ENCODE measurements at regions not wholly inside any gene's neighbourhood (a gene's known extent, or its start where the extent isn't known, plus 50 kb on each side); places are given as distances from the start of the nearest gene placed in this dataset.

- Histone ChIP-seq H3K4me2 (ENCODE audit: low read length, poor library complexity, severe bottlenecking) (no peak overlapping the region), H4K91ac (ENCODE audit: low read length) (no peak overlapping the region), H3K9ac (ENCODE audit: low read length) (no peak overlapping the region), H3K14ac (ENCODE audit: low read length in 2 of 2) (no peak overlapping the region), H2BK12ac (ENCODE audit: low read length in 2 of 2) (no peak overlapping the region), H3K9me3 (ENCODE audit: control insufficient read depth, low read length) (no peaks in the 10 kb centered on the region), H3K36me3 (ENCODE audit: control insufficient read depth in 1 of 2, insufficient read depth in 2 of 2, low read depth in 1 of 2, low read length in 2 of 2) (no peaks in the 10 kb centered on the region), H3K4ac (ENCODE audit: low read depth in 1 of 2, low read length in 2 of 2) (no peak overlapping the region), H3K27ac (ENCODE audit: low read length, poor library complexity, severe bottlenecking) (no peak overlapping the region), H2BK120ac (ENCODE audit: low read depth, low read length) (no peak overlapping the region), H3K4me1 (ENCODE audit: control insufficient read depth, insufficient read depth, low read depth, low read length) (peaks cover 4% of the 10 kb centered on the region), H2BK15ac (ENCODE audit: low read depth, poor library complexity, severe bottlenecking) (no peak overlapping the region), H4K8ac (ENCODE audit: low read length) (no peak overlapping the region), H2BK5ac (ENCODE audit: low read depth, low read length, poor library complexity, severe bottlenecking) (no peak overlapping the region), H3K27me3 (ENCODE audit: control insufficient read depth in 1 of 2, insufficient read depth in 1 of 2, low read length in 2 of 2) (peaks cover 0 to 8% of the 10 kb centered on the region in 2 experiments), H3K23ac (ENCODE audit: low read length in 2 of 2) (no peak overlapping the region), H2AFZ (ENCODE audit: low read depth, low read length) (no peak overlapping the region), H3K4me3 (ENCODE audit: insufficient read depth in 1 of 2, low read depth in 1 of 2, low read length in 2 of 2) (no peak overlapping the region), H3K18ac (ENCODE audit: low read depth in 1 of 2, low read length in 2 of 2) (no peak overlapping the region), H2AK5ac (ENCODE audit: low read length, severe bottlenecking) (peak overlapping the region; percentile 72), H3K79me1 (replicated peaks; ENCODE audit: low read length, poor library complexity, severe bottlenecking) (no peaks in the 10 kb centered on the region)
- 93% methylated on average over 4 of the region's 4 CpGs for WGBS
- DNase-seq, result no peak
These were observed 128.9 kb upstream of the ARL4C start for GRCh38 chr2:234625626-234626250.

- Histone ChIP-seq H2AFZ (ENCODE audit: low read depth, low read length) (no peak overlapping the region), H3K79me1 (replicated peaks; ENCODE audit: low read length, poor library complexity, severe bottlenecking) (no peaks in the 10 kb centered on the region), H2BK120ac (ENCODE audit: low read depth, low read length) (no peak overlapping the region), H3K4ac (ENCODE audit: low read depth in 1 of 2, low read length in 2 of 2) (no peak overlapping the region), H3K27ac (ENCODE audit: low read length, poor library complexity, severe bottlenecking) (no peak overlapping the region), H3K14ac (ENCODE audit: low read length in 2 of 2) (peak overlapping the region in 1 of 2 experiments; percentile 49), H3K4me2 (ENCODE audit: low read length, poor library complexity, severe bottlenecking) (no peak overlapping the region), H3K4me1 (ENCODE audit: control insufficient read depth, insufficient read depth, low read depth, low read length) (peaks cover 4% of the 10 kb centered on the region), H2AK5ac (ENCODE audit: low read length, severe bottlenecking) (no peak overlapping the region), H3K9me3 (ENCODE audit: control insufficient read depth, low read length) (no peaks in the 10 kb centered on the region), H3K36me3 (ENCODE audit: control insufficient read depth in 1 of 2, insufficient read depth in 2 of 2, low read depth in 1 of 2, low read length in 2 of 2) (no peaks in the 10 kb centered on the region), H2BK5ac (ENCODE audit: low read depth, low read length, poor library complexity, severe bottlenecking) (no peak overlapping the region), H2BK15ac (ENCODE audit: low read depth, poor library complexity, severe bottlenecking) (no peak overlapping the region), H2BK12ac (ENCODE audit: low read length in 2 of 2) (no peak overlapping the region), H3K4me3 (ENCODE audit: insufficient read depth in 1 of 2, low read depth in 1 of 2, low read length in 2 of 2) (no peak overlapping the region), H3K18ac (ENCODE audit: low read depth in 1 of 2, low read length in 2 of 2) (no peak overlapping the region), H3K27me3 (ENCODE audit: control insufficient read depth in 1 of 2, insufficient read depth in 1 of 2, low read length in 2 of 2) (peaks cover 0 to 8% of the 10 kb centered on the region in 2 experiments), H4K91ac (ENCODE audit: low read length) (no peak overlapping the region), H3K9ac (ENCODE audit: low read length) (no peak overlapping the region), H4K8ac (ENCODE audit: low read length) (no peak overlapping the region), H3K23ac (ENCODE audit: low read length in 2 of 2) (no peak overlapping the region)
- 93% methylated on average over 5 of the region's 5 CpGs for WGBS
- no peak for DNase-seq
These were observed 126.7 kb upstream of the ARL4C start for GRCh38 chr2:234623521-234623991.

GRCh38 chr2:234621120-234621519, 124.2 kb upstream of the ARL4C start:
- Histone ChIP-seq H3K4ac (ENCODE audit: low read depth in 1 of 2, low read length in 2 of 2) (no peak overlapping the region), H3K9me3 (ENCODE audit: control insufficient read depth, low read length) (no peaks in the 10 kb centered on the region), H2BK5ac (ENCODE audit: low read depth, low read length, poor library complexity, severe bottlenecking) (no peak overlapping the region), H2AK5ac (ENCODE audit: low read length, severe bottlenecking) (no peak overlapping the region), H2BK12ac (ENCODE audit: low read length in 2 of 2) (no peak overlapping the region), H2BK120ac (ENCODE audit: low read depth, low read length) (no peak overlapping the region), H3K9ac (ENCODE audit: low read length) (no peak overlapping the region), H2AFZ (ENCODE audit: low read depth, low read length) (no peak overlapping the region), H3K27ac (ENCODE audit: low read length, poor library complexity, severe bottlenecking) (no peak overlapping the region), H3K23ac (ENCODE audit: low read length in 2 of 2) (no peak overlapping the region), H3K14ac (ENCODE audit: low read length in 2 of 2) (no peak overlapping the region), H4K8ac (ENCODE audit: low read length) (no peak overlapping the region), H4K91ac (ENCODE audit: low read length) (no peak overlapping the region), H3K4me2 (ENCODE audit: low read length, poor library complexity, severe bottlenecking) (no peak overlapping the region), H3K18ac (ENCODE audit: low read depth in 1 of 2, low read length in 2 of 2) (no peak overlapping the region), H3K27me3 (ENCODE audit: control insufficient read depth in 1 of 2, insufficient read depth in 1 of 2, low read length in 2 of 2) (peaks cover 0 to 3% of the 10 kb centered on the region in 2 experiments), H2BK15ac (ENCODE audit: low read depth, poor library complexity, severe bottlenecking) (no peak overlapping the region), H3K4me1 (ENCODE audit: control insufficient read depth, insufficient read depth, low read depth, low read length) (peaks cover 4% of the 10 kb centered on the region), H3K36me3 (ENCODE audit: control insufficient read depth in 1 of 2, insufficient read depth in 2 of 2, low read depth in 1 of 2, low read length in 2 of 2) (no peaks in the 10 kb centered on the region), H3K79me1 (replicated peaks; ENCODE audit: low read length, poor library complexity, severe bottlenecking) (no peaks in the 10 kb centered on the region), H3K4me3 (ENCODE audit: insufficient read depth in 1 of 2, low read depth in 1 of 2, low read length in 2 of 2) (no peak overlapping the region)
- WGBS, result 87% methylated on average over 5 of the region's 5 CpGs
- no peak for DNase-seq

- Histone ChIP-seq H2BK120ac (ENCODE audit: low read depth, low read length) (no peak overlapping the region), H3K36me3 (ENCODE audit: control insufficient read depth in 1 of 2, insufficient read depth in 2 of 2, low read depth in 1 of 2, low read length in 2 of 2) (no peaks in the 10 kb centered on the region)
These were observed 123.1 kb upstream of the ARL4C start for GRCh38 chr2:234620018-234620417.

More at GRCh38 chr2:234620018-234620417, 123.1 kb upstream of the ARL4C start:
- Histone ChIP-seq H3K18ac (ENCODE audit: low read depth in 1 of 2, low read length in 2 of 2) (no peak overlapping the region), H3K27ac (ENCODE audit: low read length, poor library complexity, severe bottlenecking) (no peak overlapping the region), H2BK15ac (ENCODE audit: low read depth, poor library complexity, severe bottlenecking) (no peak overlapping the region), H3K9me3 (ENCODE audit: control insufficient read depth, low read length) (no peaks in the 10 kb centered on the region), H3K4me3 (ENCODE audit: insufficient read depth in 1 of 2, low read depth in 1 of 2, low read length in 2 of 2) (no peak overlapping the region), H3K9ac (ENCODE audit: low read length) (no peak overlapping the region), H3K4ac (ENCODE audit: low read depth in 1 of 2, low read length in 2 of 2) (no peak overlapping the region), H3K79me1 (replicated peaks; ENCODE audit: low read length, poor library complexity, severe bottlenecking) (no peaks in the 10 kb centered on the region), H4K8ac (ENCODE audit: low read length) (no peak overlapping the region), H3K4me2 (ENCODE audit: low read length, poor library complexity, severe bottlenecking) (no peak overlapping the region), H4K91ac (ENCODE audit: low read length) (no peak overlapping the region), H2AFZ (ENCODE audit: low read depth, low read length) (no peak overlapping the region), H3K27me3 (ENCODE audit: control insufficient read depth in 1 of 2, insufficient read depth in 1 of 2, low read length in 2 of 2) (no peaks in the 10 kb centered on the region), H3K23ac (ENCODE audit: low read length in 2 of 2) (no peak overlapping the region), H2BK5ac (ENCODE audit: low read depth, low read length, poor library complexity, severe bottlenecking) (no peak overlapping the region), H2BK12ac (ENCODE audit: low read length in 2 of 2) (no peak overlapping the region), H2AK5ac (ENCODE audit: low read length, severe bottlenecking) (no peak overlapping the region), H3K4me1 (ENCODE audit: control insufficient read depth, insufficient read depth, low read depth, low read length) (peaks cover 4% of the 10 kb centered on the region), H3K14ac (ENCODE audit: low read length in 2 of 2) (no peak overlapping the region)
- DNase-seq, result peak; percentile 39
- 50% methylated on average over 6 of the region's 7 CpGs for WGBS

All from mesenchymal stem cell (in vitro differentiated cells and primary cell).